HG02943 (cell line): ENCODE measurements at regions not wholly inside any gene's neighbourhood (a gene's known extent, or its start where the extent isn't known, plus 50 kb on each side); places are given as distances from the start of the nearest gene placed in this dataset.

Experiments
- ATAC-seq: cut with Tn5 transposase; IDR thresholded peaks from one replicate; pipeline ENCODE4 v1.9.1; 2021; ENCODE audit warnings: mild to moderate bottlenecking, low read depth, moderate library complexity; ENCODE audit not compliant: unreplicated experiment

- ATAC-seq = no peak
These were observed 1218.1 kb downstream of the SLITRK1 start for GRCh38 chr13:82664183-82664582.

- ATAC-seq = no peak
These were observed 1221.1 kb downstream of the SLITRK1 start for GRCh38 chr13:82661126-82661525.

GRCh38 chr13:82658811-82659210 lies 1223.5 kb downstream of the SLITRK1 start:
- no peak for ATAC-seq

GRCh38 chr13:82657471-82657870 lies 1224.8 kb downstream of the SLITRK1 start:
- no peak for ATAC-seq

GRCh38 chr13:82654861-82655855 lies 1227.1 kb downstream of the SLITRK1 start:
- ATAC-seq = no peak

- no peak for ATAC-seq
These were observed 1228.1 kb downstream of the SLITRK1 start for GRCh38 chr13:82654143-82654542.

- no peak for ATAC-seq
These were observed 1234.7 kb downstream of the SLITRK1 start for GRCh38 chr13:82647540-82647939.

- ATAC-seq = no peak
These were observed 1246.2 kb downstream of the SLITRK1 start for GRCh38 chr13:82636119-82636518.

GRCh38 chr13:82634946-82635345 lies 1247.3 kb downstream of the SLITRK1 start:
- ATAC-seq = no peak

- no peak for ATAC-seq
These were observed 1255.1 kb downstream of the SLITRK1 start for GRCh38 chr13:82627183-82627582.

GRCh38 chr13:82625717-82626116 lies 1256.6 kb downstream of the SLITRK1 start:
- ATAC-seq = no peak

GRCh38 chr13:82615043-82615442 lies 1267.2 kb downstream of the SLITRK1 start:
- no peak for ATAC-seq

- ATAC-seq = no peak
These were observed 1268.2 kb downstream of the SLITRK1 start for GRCh38 chr13:82614086-82614485.

GRCh38 chr13:82606008-82606407 lies 1276.3 kb downstream of the SLITRK1 start:
- no peak for ATAC-seq

- no peak for ATAC-seq
These were observed 1284.5 kb downstream of the SLITRK1 start for GRCh38 chr13:82597747-82598146.

GRCh38 chr13:82593239-82593638 lies 1289.0 kb downstream of the SLITRK1 start:
- ATAC-seq = no peak

- ATAC-seq = no peak
These were observed 1310.6 kb downstream of the SLITRK1 start for GRCh38 chr13:82571653-82572052.

- no peak for ATAC-seq
These were observed 1312.7 kb downstream of the SLITRK1 start for GRCh38 chr13:82569581-82569980.

GRCh38 chr13:82566864-82567263 lies 1315.4 kb downstream of the SLITRK1 start:
- ATAC-seq = no peak

GRCh38 chr13:82565201-82565600 lies 1317.1 kb downstream of the SLITRK1 start:
- ATAC-seq = no peak

- no peak for ATAC-seq
These were observed 1321.4 kb downstream of the SLITRK1 start for GRCh38 chr13:82560889-82561288.

- ATAC-seq = no peak
These were observed 1359.4 kb downstream of the SLITRK1 start for GRCh38 chr13:82522872-82523271.
